ENCODE measurements at regions not wholly inside any gene's neighbourhood (a gene's known extent, or its start where the extent isn't known, plus 50 kb on each side); places are given as distances from the start of the nearest gene placed in this dataset.

DNA sequence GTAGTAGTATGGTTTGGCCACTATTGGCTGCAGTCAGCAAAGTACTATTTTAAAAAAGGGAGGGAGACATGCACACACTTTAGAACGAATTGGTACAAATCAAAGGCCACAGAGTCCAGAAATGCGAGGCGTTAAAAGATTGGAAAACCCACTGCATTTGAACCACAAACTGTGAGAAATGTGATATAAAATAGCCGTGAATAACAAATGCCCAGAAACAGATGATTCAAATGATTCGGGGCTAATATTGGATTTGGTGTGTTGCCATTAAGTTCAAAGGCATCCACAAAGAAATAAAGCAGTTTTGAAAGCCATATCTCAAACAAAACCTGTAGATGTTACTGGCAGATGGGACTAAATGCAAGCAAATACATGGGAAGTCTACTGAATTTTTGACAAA is 140.9 kb upstream of the HMHB1 start:
- no peak for TF ChIP-seq CTCF (IDR thresholded peaks at IDR 0.05)
- no peak for TF ChIP-seq POLR2A (IDR thresholded peaks at IDR 0.05)

All from body of pancreas (tissue), 4 donors.